Heart left ventricle (tissue), 13 donors: ENCODE measurements at regions not wholly inside any gene's neighbourhood (a gene's known extent, or its start where the extent isn't known, plus 50 kb on each side); places are given as distances from the start of the nearest gene placed in this dataset.

Experiments used
- POLR2A ChIP-seq, 2 donors: fragments of 450-650 bp; IDR thresholded peaks; one replicate each; pipeline ENCODE4 v1.6.1; 2017; ENCODE audit warnings: antibody characterized with exemption in 2 of 2, mild to moderate bottlenecking in 2 of 2, moderate library complexity in 2 of 2
- TF ChIP-seq, protein P1 (sequence below), 12 donors: fragments of 200-600 bp; sonication (generic) in 4 of 12; IDR thresholded peaks; one replicate each; pipeline versions ENCODE4 v1.5.0 to v1.8.0; 2018 to 2022; ENCODE audit warnings: antibody characterized with exemption in 12 of 12, mild to moderate bottlenecking in 5 of 12
- donor health status: ischemic (EF 13 %, LVEDD 7.1; RV severe dilation, severe dysfunction).
- donor health status: DM: no; HTN: yes; CAD: no.
- donor health status: DM: no; HTN: no; CAD: no.
- donor health status: ischemic (EF 25% LVEDD 6.9; RV normal size, moderate dysfunction).
- donor health status: ischemic (EF 25% LVEDD 5.7; RV mildly dilated, moderate dysfunction).
- donor health status: ischemic (EF 35%, LVEDD 5.7; RV mildly dilated, moderate dysfunction).
- donor health status: nonischemic (EF 11% LVEDD 7.7; RV severe dilation, severe dysfunction).
- donor health status: DM: yes; HTN: yes; CAD: no.
- donor health status: PGD.
- donor health status: ischemic (EF 29% LVEDD 5.4; RV normal size, mild dysfunction).
- donor health status: nonischemic (EF 23%, LVEDD 6.1; RV moderate dilation, normal function).

DNA sequence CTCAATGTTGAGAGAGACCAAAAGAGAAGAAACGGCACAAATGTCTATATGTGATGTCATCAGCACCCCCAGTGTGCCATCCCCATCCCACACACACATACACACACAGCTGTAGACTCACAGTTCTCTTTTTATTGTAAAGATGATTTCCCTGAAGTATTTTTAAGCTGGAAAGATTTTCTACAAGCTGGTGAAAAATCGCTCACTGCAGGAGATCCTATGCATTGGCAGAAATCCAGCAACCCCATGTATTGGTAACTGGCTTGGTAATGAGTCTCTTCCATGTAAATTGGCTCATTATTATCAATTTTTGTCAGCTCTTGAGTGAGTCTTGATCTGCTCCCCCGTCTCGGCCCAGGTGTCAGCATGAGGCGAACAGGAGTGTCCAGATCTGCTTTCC is 107.1 kb upstream of the UQCRFS1 start:
- TF ChIP-seq, protein P1, sequence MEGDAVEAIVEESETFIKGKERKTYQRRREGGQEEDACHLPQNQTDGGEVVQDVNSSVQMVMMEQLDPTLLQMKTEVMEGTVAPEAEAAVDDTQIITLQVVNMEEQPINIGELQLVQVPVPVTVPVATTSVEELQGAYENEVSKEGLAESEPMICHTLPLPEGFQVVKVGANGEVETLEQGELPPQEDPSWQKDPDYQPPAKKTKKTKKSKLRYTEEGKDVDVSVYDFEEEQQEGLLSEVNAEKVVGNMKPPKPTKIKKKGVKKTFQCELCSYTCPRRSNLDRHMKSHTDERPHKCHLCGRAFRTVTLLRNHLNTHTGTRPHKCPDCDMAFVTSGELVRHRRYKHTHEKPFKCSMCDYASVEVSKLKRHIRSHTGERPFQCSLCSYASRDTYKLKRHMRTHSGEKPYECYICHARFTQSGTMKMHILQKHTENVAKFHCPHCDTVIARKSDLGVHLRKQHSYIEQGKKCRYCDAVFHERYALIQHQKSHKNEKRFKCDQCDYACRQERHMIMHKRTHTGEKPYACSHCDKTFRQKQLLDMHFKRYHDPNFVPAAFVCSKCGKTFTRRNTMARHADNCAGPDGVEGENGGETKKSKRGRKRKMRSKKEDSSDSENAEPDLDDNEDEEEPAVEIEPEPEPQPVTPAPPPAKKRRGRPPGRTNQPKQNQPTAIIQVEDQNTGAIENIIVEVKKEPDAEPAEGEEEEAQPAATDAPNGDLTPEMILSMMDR (IDR thresholded peaks at IDR 0.05) = no peak
- TF ChIP-seq POLR2A (IDR thresholded peaks at IDR 0.05) = no peak
